Lower leg skin (tissue), 3 donors: ENCODE measurements at regions not wholly inside any gene's neighbourhood (a gene's known extent, or its start where the extent isn't known, plus 50 kb on each side); places are given as distances from the start of the nearest gene placed in this dataset.

Source experiments
- CTCF ChIP-seq, 3 donors: fragments of 450-650 bp; IDR thresholded peaks; one replicate each; pipeline ENCODE4 v1.5.1; 2016; ENCODE audit warnings: antibody characterized with exemption in 3 of 3, mild to moderate bottlenecking in 3 of 3, moderate library complexity in 2 of 3
- POLR2A ChIP-seq, 2 donors: fragments of 450-650 bp; IDR thresholded peaks; one replicate each; pipeline ENCODE4 v1.6.1; 2016 to 2017; ENCODE audit warnings: antibody characterized with exemption in 2 of 2, mild to moderate bottlenecking in 1 of 2, moderate library complexity in 1 of 2

DNA sequence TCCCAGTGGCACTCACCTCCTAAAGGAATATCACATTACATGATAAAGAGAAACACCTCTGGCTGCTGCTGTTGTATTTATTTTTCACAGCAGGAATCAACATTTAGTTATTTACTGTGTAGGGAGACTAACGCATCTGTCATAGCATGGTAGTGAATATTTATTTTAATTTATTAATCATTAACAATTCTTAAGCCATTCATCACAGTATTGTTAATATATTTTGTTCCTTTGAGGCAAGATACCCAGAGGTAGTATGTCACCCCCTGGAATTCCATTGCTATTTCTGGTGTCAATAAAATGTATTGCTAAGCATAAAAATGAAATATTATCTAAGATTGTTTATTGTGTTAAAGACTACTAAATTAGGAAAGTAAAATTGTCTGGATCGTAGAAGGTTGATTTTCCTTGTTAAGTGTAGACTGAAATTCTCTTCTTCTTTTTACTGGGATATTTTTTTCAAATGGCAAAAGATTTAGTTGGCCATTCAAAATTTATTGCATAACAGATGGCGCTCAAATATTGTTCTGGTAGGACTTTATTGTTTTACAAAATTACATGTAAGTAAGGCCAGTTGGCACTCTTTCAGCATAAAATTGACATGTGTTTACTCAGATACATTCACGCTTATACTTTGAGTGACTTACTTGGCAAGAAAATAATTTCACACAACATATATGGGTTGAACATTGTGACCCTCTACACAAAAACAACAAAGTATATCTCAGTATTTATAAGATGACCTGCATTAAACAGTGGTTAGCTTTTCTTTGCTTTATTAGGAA is 1358.7 kb upstream of the SORCS1 start:
- TF ChIP-seq CTCF (IDR thresholded peaks at IDR 0.05), result no peak
- no peak for TF ChIP-seq POLR2A (IDR thresholded peaks at IDR 0.05)
